ENCODE measurements at regions not wholly inside any gene's neighbourhood (a gene's known extent, or its start where the extent isn't known, plus 50 kb on each side); places are given as distances from the start of the nearest gene placed in this dataset.
A peak's percentile ranks its signal among the peaks of the same experiment; 100 is the strongest.
"Not testable (repeated sequence)": the region's sequence is repeated elsewhere in the genome, so short reads cannot be mapped to it uniquely, and the experiment has no call there.

- no peak for DNase-seq (ENCODE audit: low spot score)
Observed at GRCh38 chr3:18987862-18988447, 160.4 kb upstream of the KCNH8 start.

- DNase-seq (ENCODE audit: low spot score), result no peak
Observed at GRCh38 chr3:18987070-18987469, 161.2 kb upstream of the KCNH8 start.

DNA sequence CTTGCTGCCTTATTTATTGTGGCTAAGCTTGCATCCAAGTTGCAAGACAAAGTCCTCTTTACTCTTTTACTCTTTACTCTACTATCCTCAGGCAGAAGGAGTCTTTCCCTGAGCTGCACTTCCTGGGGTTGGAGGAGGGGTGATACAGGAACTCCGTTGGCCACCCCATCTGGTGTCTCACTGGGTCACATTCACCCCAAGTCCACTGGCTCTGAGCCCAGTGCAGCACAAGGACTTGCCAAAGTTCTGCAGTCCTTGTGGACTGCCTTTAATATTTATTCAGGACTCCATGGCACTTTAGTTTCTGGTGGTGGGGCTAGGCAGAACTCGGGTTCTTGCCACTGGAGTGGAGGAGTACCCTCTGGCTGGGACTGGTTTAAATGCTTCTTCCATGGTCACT lies 165.4 kb upstream of the KCNH8 start:
- DNase-seq (ENCODE audit: low spot score), result no peak

GRCh38 chr3:18976102-18976501 lies 172.2 kb upstream of the KCNH8 start:
- DNase-seq (ENCODE audit: low spot score), result not testable (repeated sequence)

DNA sequence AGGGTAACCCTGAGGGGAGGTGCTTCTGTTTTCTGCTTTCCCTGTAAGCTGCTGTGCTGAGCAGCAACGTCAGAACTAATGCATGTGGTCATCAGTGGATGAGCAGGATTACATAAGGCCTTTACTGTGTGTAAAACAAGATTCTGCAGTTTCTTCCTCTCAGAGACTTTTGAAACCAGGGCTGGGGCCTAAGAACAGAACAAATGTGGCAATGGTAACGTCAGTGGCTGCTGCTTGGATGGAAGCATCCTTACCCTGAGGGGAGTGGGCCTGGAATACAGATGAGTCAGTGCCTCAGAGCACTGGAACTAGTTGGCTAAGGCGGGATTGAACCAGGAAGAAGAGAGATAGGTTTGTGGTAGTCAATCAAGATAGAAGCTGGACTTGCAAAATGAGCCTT lies 180.2 kb upstream of the KCNH8 start:
- DNase-seq (ENCODE audit: low spot score), result no peak

- DNase-seq (ENCODE audit: low spot score), result no peak
Observed at GRCh38 chr3:18965781-18966180, 182.5 kb upstream of the KCNH8 start.

DNA sequence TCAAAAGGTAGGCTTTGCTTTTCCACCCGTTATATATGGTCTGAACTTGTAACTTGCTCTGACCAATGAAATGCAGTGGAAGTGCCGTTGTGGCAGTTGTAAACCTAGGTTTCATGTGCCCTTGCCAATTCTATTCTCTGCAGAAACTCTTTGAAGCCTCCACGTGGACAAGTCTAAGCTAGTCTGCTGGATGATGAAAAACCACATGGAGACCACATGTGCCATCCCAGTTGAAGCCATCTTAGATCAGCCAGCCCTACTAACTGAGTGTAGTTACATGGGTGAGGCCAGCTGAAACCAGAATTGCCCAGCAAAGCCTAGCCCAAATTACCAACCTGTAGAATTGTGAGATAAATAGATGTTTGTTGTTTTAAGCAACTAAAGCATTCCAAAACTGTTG lies 183.7 kb upstream of the KCNH8 start:
- DNase-seq (ENCODE audit: low spot score), result no peak

- DNase-seq (ENCODE audit: low spot score), result no peak
Observed at GRCh38 chr3:18951333-18951732, 197.0 kb upstream of the KCNH8 start.

DNA sequence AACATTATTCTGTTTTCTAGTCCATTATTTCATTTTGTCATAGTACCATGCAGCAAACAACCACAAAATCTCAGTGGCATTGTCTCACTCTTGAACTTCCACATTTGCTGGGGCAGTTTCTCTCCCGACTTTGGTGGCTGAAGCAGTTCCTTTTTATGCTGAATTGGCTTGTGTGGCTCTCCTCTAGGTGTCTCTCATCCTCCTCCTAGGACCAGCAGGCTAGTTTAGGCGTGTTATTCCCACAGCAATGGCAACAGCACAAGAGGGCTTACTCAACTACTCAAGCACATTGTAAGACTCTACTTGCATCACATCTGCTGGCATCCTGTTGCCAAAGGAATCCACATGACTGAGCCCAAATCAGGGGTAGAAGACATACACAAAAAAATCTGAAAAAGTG lies 201.8 kb upstream of the KCNH8 start:
- DNase-seq (ENCODE audit: low spot score), result no peak

DNA sequence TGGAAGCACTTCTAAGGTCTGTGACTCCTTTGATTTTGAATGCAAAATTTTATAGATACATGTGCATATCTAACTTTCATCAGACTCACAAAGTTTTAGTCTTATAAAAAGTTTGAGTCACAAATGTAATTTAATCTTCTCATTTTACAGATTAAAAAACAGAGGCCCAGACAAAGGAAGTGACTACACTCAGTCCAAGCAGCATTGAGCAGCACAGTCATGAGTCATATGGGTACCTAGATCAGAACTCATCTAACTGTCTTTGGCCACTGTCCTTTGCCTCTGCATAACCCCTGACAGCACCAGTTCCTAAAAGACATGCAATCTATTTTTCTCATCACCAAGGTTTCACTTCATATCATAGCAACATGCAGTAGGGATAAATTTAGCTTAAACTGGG lies 210.7 kb upstream of the KCNH8 start:
- no peak for DNase-seq (ENCODE audit: low spot score)

DNA sequence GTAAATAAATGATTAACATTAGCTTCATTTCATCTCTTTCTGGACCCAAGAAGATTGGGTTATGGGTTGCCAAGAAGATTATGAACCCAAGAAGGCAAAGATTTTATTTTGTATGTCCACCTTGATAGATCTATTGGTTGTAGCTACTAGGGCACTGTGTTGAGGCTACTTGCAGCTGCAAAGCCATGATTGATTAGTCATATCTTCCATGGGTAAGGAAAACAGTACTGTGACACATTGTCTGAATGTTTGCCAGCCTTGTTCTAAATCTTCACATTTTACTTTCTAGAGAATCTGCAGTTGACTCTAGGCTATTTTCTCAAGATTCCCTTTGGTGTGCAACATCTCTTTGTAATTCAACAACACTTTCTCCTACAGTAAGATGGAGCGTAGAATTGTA lies 229.2 kb upstream of the KCNH8 start:
- no peak for DNase-seq (ENCODE audit: low spot score)

GRCh38 chr3:18917923-18918322 lies 230.4 kb upstream of the KCNH8 start:
- DNase-seq (ENCODE audit: low spot score), result no peak

- DNase-seq (ENCODE audit: low spot score), result no peak
Observed at GRCh38 chr3:18902081-18902793, 246.1 kb upstream of the KCNH8 start.

GRCh38 chr3:18901571-18901970 lies 246.7 kb upstream of the KCNH8 start:
- no peak for DNase-seq (ENCODE audit: low spot score)

GRCh38 chr3:18900994-18901393 lies 247.3 kb upstream of the KCNH8 start:
- peak; percentile 1 for DNase-seq (ENCODE audit: low spot score)

- no peak for DNase-seq (ENCODE audit: low spot score)
Observed at GRCh38 chr3:18898911-18899310, 249.4 kb upstream of the KCNH8 start.

- DNase-seq (ENCODE audit: low spot score), result no peak
Observed at GRCh38 chr3:18892756-18893155, 255.6 kb upstream of the KCNH8 start.

GRCh38 chr3:18892047-18892446 lies 256.3 kb upstream of the KCNH8 start:
- no peak for DNase-seq (ENCODE audit: low spot score)

- no peak for DNase-seq (ENCODE audit: low spot score)
Observed at GRCh38 chr3:18891641-18892040, 256.7 kb upstream of the KCNH8 start.

DNA sequence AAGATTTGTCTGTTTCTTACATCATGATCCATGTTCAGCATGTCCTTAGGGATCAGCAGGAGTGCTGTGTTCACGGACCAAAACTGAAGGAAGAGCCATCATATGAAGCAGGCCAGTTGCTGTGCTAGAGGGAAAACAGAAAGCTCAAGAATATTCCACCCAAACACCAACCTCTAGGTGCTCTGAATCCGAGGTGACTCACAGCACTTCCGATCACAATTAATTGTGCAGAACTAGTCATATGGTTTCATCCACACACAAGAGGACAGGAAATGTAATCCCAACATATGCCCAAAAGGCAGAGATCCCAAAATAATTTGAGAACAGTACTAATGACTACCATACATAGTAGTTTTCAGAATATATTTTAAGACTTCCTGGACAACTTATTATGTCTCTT lies 257.9 kb upstream of the KCNH8 start:
- no peak for DNase-seq (ENCODE audit: low spot score)

GRCh38 chr3:18888819-18889218 lies 259.5 kb upstream of the KCNH8 start:
- DNase-seq (ENCODE audit: low spot score), result no peak

- DNase-seq (ENCODE audit: low spot score), result no peak
Observed at GRCh38 chr3:18888370-18888769, 259.9 kb upstream of the KCNH8 start.

DNA sequence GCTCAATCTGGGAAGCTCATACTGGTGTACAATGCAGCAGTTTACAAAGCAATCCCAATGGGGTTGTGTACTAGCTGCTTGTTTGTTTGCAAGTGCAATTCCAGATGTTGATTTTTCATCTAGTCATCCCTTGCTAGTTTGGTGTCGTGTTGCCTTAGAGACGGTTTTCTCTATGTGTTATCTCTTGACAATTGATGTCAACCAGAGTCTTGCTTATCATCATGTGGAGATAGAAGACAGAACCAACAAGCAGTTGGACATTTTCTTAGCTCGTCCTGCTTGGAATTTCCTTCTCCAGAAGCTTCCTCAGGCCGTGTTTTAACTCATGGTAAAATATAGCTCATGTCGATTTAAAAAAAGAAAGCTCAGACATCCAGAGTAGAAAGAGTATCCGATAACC lies 262.0 kb upstream of the KCNH8 start:
- no peak for DNase-seq (ENCODE audit: low spot score)

DNA sequence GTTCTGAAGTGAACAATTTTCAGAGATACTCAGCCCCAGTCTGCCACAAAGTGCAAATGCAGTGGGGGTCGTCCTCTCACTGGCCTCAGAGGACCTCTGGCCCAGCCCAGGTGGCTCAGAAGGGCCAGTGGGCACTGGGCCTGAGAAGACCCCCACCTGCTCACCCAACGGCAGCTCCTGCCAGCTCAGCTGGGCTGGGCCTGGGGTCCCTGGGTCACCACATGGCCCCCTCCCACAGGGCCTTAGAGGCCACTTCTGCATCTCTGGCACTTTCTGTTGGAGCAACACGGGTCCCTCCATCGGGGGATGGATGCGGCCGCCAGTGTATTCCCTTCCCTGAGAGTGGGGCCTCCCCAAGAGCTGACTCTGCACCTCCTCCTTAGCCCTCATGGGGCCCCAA lies 262.7 kb upstream of the KCNH8 start:
- no peak for DNase-seq (ENCODE audit: low spot score)
